ENCODE measurements at regions not wholly inside any gene's neighbourhood (a gene's known extent, or its start where the extent isn't known, plus 50 kb on each side); places are given as distances from the start of the nearest gene placed in this dataset.
"Not testable (repeated sequence)": the region's sequence is repeated elsewhere in the genome, so short reads cannot be mapped to it uniquely, and the experiment has no call there.

DNA sequence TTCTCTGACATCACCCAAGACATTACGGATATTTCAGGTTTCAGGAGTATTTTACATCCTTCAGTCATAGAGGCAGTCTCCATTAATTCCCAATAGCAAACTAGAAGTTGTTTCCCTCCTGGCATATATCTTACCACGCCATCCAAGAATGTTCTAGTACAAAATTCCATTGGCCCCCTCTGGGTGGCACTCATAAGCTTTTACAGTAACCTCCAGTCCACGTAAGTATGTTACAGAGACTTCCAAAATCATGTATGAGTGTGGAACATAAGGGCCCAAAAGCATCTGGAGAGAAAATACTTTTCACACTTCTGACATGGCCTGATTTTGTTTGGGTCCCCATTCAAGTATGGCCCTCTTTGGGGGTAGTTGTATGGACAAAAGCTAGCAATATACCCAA, 58.1 kb upstream of the DHRS4 start:
- Histone ChIP-seq H3K9me3 (no peaks in the 10 kb centered on the region), H3K27ac (no peak overlapping the region), H3K4me3 (no peak overlapping the region), H3K4me1 (no peaks in the 10 kb centered on the region), H3K36me3 (no peaks in the 10 kb centered on the region), H3K27me3 (no peaks in the 10 kb centered on the region)
- WGBS, 5 donors = 62 to 84% (median 70%) methylated on average over 3 of the region's 3 CpGs
- peak in 1 of 2 donors; percentile 32 for DNase-seq
- TF ChIP-seq EP300 (IDR thresholded peaks at IDR 0.05) (no peak), POLR2AphosphoS5 (IDR thresholded peaks at IDR 0.05) (no peak), POLR2A (IDR thresholded peaks at IDR 0.05) (no peak)
- TF ChIP-seq, protein P1, sequence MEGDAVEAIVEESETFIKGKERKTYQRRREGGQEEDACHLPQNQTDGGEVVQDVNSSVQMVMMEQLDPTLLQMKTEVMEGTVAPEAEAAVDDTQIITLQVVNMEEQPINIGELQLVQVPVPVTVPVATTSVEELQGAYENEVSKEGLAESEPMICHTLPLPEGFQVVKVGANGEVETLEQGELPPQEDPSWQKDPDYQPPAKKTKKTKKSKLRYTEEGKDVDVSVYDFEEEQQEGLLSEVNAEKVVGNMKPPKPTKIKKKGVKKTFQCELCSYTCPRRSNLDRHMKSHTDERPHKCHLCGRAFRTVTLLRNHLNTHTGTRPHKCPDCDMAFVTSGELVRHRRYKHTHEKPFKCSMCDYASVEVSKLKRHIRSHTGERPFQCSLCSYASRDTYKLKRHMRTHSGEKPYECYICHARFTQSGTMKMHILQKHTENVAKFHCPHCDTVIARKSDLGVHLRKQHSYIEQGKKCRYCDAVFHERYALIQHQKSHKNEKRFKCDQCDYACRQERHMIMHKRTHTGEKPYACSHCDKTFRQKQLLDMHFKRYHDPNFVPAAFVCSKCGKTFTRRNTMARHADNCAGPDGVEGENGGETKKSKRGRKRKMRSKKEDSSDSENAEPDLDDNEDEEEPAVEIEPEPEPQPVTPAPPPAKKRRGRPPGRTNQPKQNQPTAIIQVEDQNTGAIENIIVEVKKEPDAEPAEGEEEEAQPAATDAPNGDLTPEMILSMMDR (IDR thresholded peaks at IDR 0.05) = no peak
- intact Hi-C loops (cut with DNase I; ENCODE audit: low total_unique reads) = no loop called here

DNA sequence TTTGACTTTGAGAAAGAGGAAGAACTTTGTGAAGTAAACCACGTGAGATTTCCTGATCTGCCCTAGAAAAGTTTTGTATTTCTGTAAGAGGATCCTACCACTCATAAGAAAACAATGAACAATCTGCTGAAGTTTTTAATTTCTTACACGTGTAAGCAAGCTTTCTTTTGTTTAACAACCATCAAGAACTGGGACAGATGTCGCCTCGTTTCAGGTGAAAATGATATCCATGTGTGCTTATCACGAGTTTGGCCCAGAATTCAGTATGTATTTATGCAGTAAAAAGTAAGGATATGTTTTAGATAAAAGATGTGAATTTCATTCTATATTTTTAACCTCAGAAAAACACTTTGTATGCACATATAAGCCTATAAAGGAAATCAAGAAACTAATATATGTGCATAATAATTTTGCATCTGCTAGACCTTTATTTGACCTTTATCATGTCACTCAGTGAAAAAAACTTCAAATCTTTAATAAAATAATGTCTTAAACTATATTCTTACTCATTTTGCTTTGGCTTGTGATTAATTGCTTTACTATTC, 56.9 kb upstream of the DHRS4 start:
- no peaks in the 10 kb centered on the region for H3K9me3 ChIP-seq
- no peak overlapping the region for H3K4me3 ChIP-seq
- no peak overlapping the region for H3K27ac ChIP-seq
- no peaks in the 10 kb centered on the region for H3K36me3 ChIP-seq
- intact Hi-C loops (cut with DNase I; ENCODE audit: low total_unique reads) = no loop called here
- TF ChIP-seq POLR2A (IDR thresholded peaks at IDR 0.05) = no peak
- TF ChIP-seq POLR2AphosphoS5 (IDR thresholded peaks at IDR 0.05) = no peak
- TF ChIP-seq, protein P1 (IDR thresholded peaks at IDR 0.05) = no peak
- no peak for TF ChIP-seq EP300 (IDR thresholded peaks at IDR 0.05)
- no peaks in the 10 kb centered on the region for H3K4me1 ChIP-seq
- no peaks in the 10 kb centered on the region for H3K27me3 ChIP-seq
- DNase-seq = no peak
- WGBS, 5 donors = 27 to 49% (median 34%) methylated on average over 5 of the region's 5 CpGs

DNA sequence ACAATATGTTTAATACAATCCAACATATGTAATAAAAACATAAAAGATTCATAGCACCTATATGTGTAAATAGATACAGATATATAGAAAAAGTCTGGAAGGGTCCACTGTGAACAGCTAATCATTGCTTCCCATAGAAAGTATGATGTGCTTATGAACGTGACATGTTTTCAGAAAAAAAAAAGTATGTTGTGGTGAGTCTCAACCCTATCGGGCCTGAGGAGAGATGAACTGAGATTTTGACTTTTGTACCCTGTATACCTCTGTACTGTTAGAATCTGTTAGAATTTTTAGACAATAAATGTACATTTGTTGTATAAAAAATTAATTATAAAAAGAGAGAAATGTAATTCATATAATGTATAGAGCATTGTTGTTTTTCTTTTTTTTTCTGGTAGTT, 56.3 kb upstream of the DHRS4 start:
- H3K4me3 ChIP-seq; H3K27me3 ChIP-seq; DNase-seq; H3K9me3 ChIP-seq; intact Hi-C loops (cut with DNase I; ENCODE audit: low total_unique reads); H3K4me1 ChIP-seq; H3K27ac ChIP-seq; H3K36me3 ChIP-seq: not testable (repeated sequence)
- WGBS, 5 donors = 86 to 93% (median 91%) methylated on average over 2 of the region's 2 CpGs

DNA sequence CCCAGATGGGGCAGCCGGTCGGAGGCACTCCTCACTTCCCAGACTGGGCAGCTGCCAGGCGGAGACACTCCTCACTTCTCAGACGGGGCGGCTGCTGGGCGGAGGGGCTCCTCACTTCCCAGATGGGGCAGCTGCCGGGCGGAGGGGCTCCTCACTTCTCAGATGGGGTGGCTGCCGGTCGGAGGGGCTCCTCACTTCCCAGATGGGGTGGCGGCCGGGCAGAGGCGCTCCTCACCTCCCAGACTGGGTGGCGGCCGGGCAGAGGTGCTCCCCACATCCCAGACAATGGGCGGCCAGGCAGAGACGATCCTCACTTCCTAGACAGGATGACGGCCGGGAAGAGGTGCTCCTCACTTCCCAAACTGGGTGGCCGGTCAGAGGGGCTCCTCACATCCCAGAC, 55.2 kb upstream of the DHRS4 start:
- H3K36me3 ChIP-seq; H3K27me3 ChIP-seq; H3K9me3 ChIP-seq; H3K4me1 ChIP-seq; H3K4me3 ChIP-seq; intact Hi-C loops (cut with DNase I; ENCODE audit: low total_unique reads); H3K27ac ChIP-seq; DNase-seq: not testable (repeated sequence)
- 80 to 92% (median 91%) methylated on average over 2 to 20 of the region's 20 CpGs; no CpG with 5 or more reads in 1 of the 5 donors for WGBS, 5 donors

DNA sequence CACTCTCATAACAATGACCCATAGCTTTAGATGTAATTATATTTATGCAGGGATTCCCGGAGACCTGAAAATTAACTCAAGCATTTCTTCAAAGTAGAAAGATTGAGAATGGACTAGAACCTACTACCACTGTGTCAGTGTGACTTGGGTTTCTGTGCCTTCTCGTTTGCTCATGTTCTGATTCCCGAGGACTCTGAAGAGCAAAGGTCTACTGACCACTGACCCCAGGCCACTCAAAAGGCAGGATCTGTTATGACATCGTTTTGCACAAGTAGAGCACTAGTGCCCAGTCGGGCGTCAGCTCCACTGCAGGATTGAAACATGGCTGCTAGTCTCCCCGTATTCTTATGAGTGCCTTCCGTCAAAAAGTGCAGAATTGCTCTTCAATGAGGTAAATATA, 53.8 kb upstream of the DHRS4 start:
- TF ChIP-seq POLR2AphosphoS5 (IDR thresholded peaks at IDR 0.05) (no peak), EP300 (IDR thresholded peaks at IDR 0.05) (no peak), POLR2A (IDR thresholded peaks at IDR 0.05) (no peak)
- TF ChIP-seq, protein P1 (IDR thresholded peaks at IDR 0.05) = no peak
- WGBS, 5 donors = 88 to 94% (median 92%) methylated on average over 8 of the region's 8 CpGs
- H3K36me3 ChIP-seq = no peaks in the 10 kb centered on the region
- H3K4me3 ChIP-seq = no peak overlapping the region
- DNase-seq = no peak
- intact Hi-C loops (cut with DNase I; ENCODE audit: low total_unique reads) = no loop called here
- H3K27me3 ChIP-seq = no peaks in the 10 kb centered on the region
- H3K9me3 ChIP-seq = no peaks in the 10 kb centered on the region
- H3K27ac ChIP-seq = no peak overlapping the region
- no peaks in the 10 kb centered on the region for H3K4me1 ChIP-seq

All from stomach (tissue), 8 donors.